H9 (cell line): ENCODE measurements at regions not wholly inside any gene's neighbourhood (a gene's known extent, or its start where the extent isn't known, plus 50 kb on each side); places are given as distances from the start of the nearest gene placed in this dataset.

ENCODE experiments used
- DNase-seq: peaks from one replicate; pipeline ENCODE4 v3.0.0-alpha.2; 2017
- H2AFZ ChIP-seq: one replicate; pipeline ENCODE4 v1.6.1; 2013; ENCODE audit warnings: mild to moderate bottlenecking, low read length, control low read depth, moderate library complexity
- H2AK5ac ChIP-seq: 2 replicates; pipeline ENCODE4 v1.6.1; 2013; ENCODE audit warnings: low read length, control low read depth, mixed read lengths; ENCODE audit not compliant: insufficient read length
- H2BK120ac ChIP-seq: one replicate; pipeline ENCODE4 v1.6.1; 2013; ENCODE audit warnings: low read depth, mild to moderate bottlenecking, low read length, control low read depth, inconsistent platforms; ENCODE audit not compliant: poor library complexity, severe bottlenecking
- H2BK12ac ChIP-seq: 2 replicates; pipeline ENCODE4 v1.6.1; 2013; ENCODE audit warnings: low read length, control low read depth, mixed read lengths, low read depth; ENCODE audit not compliant: insufficient read length
- H2BK15ac ChIP-seq: 2 replicates; pipeline ENCODE4 v1.6.1; 2013; ENCODE audit warnings: low read depth, low read length, control low read depth
- H2BK20ac ChIP-seq: one replicate; pipeline ENCODE4 v1.6.1; 2013; ENCODE audit warnings: low read depth, mild to moderate bottlenecking, low read length, control low read depth, inconsistent platforms; ENCODE audit not compliant: poor library complexity, severe bottlenecking
- H2BK5ac ChIP-seq: 2 replicates; pipeline ENCODE4 v1.6.1; 2013; ENCODE audit warnings: low read length, control low read depth, mixed read lengths; ENCODE audit not compliant: insufficient read length
- H3K14ac ChIP-seq: 2 replicates; pipeline ENCODE4 v1.6.1; 2013; ENCODE audit warnings: low read length, control low read depth; ENCODE audit not compliant: insufficient read depth
- H3K18ac ChIP-seq: 2 replicates; pipeline ENCODE4 v1.6.1; 2013; ENCODE audit warnings: low read depth, mild to moderate bottlenecking, mixed read lengths, low read length, control low read depth; ENCODE audit not compliant: insufficient read length
- H3K23ac ChIP-seq: 2 replicates; pipeline ENCODE4 v1.6.1; 2013; ENCODE audit warnings: low read length, control low read depth, mixed read lengths, low read depth; ENCODE audit not compliant: insufficient read length
- H3K23me2 ChIP-seq: 2 replicates; pipeline ENCODE4 v1.6.1; 2013; ENCODE audit warnings: low read depth, mild to moderate bottlenecking, mixed read lengths, low read length, control low read depth; ENCODE audit not compliant: insufficient read length, poor library complexity, severe bottlenecking
- H3K27ac ChIP-seq: 2 replicates; pipeline ENCODE4 v1.5.1; 2013; ENCODE audit warnings: low read length, control low read depth, mixed read lengths, low read depth; ENCODE audit not compliant: insufficient read length
- H3K27me3 ChIP-seq: 2 replicates; pipeline ENCODE4 v1.6.1; 2013; ENCODE audit warnings: low read length, control low read depth, inconsistent platforms; ENCODE audit not compliant: insufficient read depth
- H3K4ac ChIP-seq: 2 replicates; pipeline ENCODE4 v1.6.1; 2013; ENCODE audit warnings: low read depth, mild to moderate bottlenecking, control low read depth, inconsistent platforms, low read length, moderate library complexity
- H3K4me1 ChIP-seq: 2 replicates; pipeline ENCODE4 v1.6.1; 2013; ENCODE audit warnings: low read length, control low read depth, inconsistent platforms; ENCODE audit not compliant: insufficient read depth
- H3K4me2 ChIP-seq: 2 replicates; pipeline ENCODE4 v1.6.1; 2013; ENCODE audit warnings: low read length, control low read depth, mixed read lengths; ENCODE audit not compliant: insufficient read length, insufficient read depth
- H3K56ac ChIP-seq: 2 replicates; pipeline ENCODE4 v1.6.1; 2013; ENCODE audit warnings: low read depth, mild to moderate bottlenecking, mixed read lengths, low read length, control low read depth; ENCODE audit not compliant: insufficient read length
- H3K79me1 ChIP-seq: 2 replicates; pipeline ENCODE4 v1.6.1; 2013; ENCODE audit warnings: low read depth, mild to moderate bottlenecking, moderate library complexity, low read length, control low read depth, inconsistent platforms; ENCODE audit not compliant: insufficient read depth, poor library complexity, severe bottlenecking
- H3K79me2 ChIP-seq: 2 replicates; pipeline ENCODE4 v1.6.1; 2013; ENCODE audit warnings: low read length, control low read depth, inconsistent platforms; ENCODE audit not compliant: insufficient read depth
- H3K9ac ChIP-seq: 2 replicates; pipeline ENCODE4 v1.6.1; 2013; ENCODE audit warnings: low read length, control low read depth, mixed read lengths; ENCODE audit not compliant: insufficient read length; ENCODE audit errors: extremely low read depth
- H3K9me3 ChIP-seq: one replicate; pipeline ENCODE4 v1.6.1; 2013; ENCODE audit warnings: low read depth, low read length, inconsistent platforms; ENCODE audit not compliant: control insufficient read depth
- H3T11ph ChIP-seq: one replicate; pipeline ENCODE4 v1.6.1; 2013; ENCODE audit warnings: mild to moderate bottlenecking, low read length, control low read depth, inconsistent platforms
- H4K20me1 ChIP-seq: one replicate; pipeline ENCODE4 v1.6.1; 2013; ENCODE audit not compliant: control insufficient read depth, insufficient read length, insufficient read depth
- H4K5ac ChIP-seq: 2 replicates; pipeline ENCODE4 v1.6.1; 2013; ENCODE audit warnings: low read depth, mild to moderate bottlenecking, mixed read lengths, low read length, control low read depth; ENCODE audit not compliant: insufficient read length
- H4K8ac ChIP-seq: replicated peaks from 2 replicates; pipeline ENCODE4 v1.6.1; 2013; ENCODE audit warnings: low read length, control low read depth, mixed read lengths, low read depth; ENCODE audit not compliant: insufficient read length
- H4K91ac ChIP-seq: 2 replicates; pipeline ENCODE4 v1.6.1; 2013; ENCODE audit warnings: low read depth, mild to moderate bottlenecking, moderate library complexity, mixed read lengths, low read length, control low read depth; ENCODE audit not compliant: insufficient read length
- H3K27ac Mint-ChIP-seq, 3 experiments: 2 replicates in 2 of 3; 3 replicates in 1 of 3; pipeline ENCODE4 v1.8.0; 2020 to 2021; ENCODE audit warnings: mixed read lengths in 3 of 3, mild to moderate bottlenecking in 1 of 3, moderate library complexity in 1 of 3
- H3K27me3 Mint-ChIP-seq: 2 replicates; pipeline ENCODE4 v1.8.0; 2021; ENCODE audit warnings: low read depth, mild to moderate bottlenecking, moderate library complexity, mixed read lengths
- H3K36me3 Mint-ChIP-seq, 3 experiments: 2 replicates in 2 of 3; 3 replicates in 1 of 3; pipeline ENCODE4 v1.8.0; 2020 to 2021; ENCODE audit warnings: low read depth in 3 of 3, mixed read lengths in 3 of 3; ENCODE audit not compliant: insufficient read depth in 1 of 3
- H3K4me1 Mint-ChIP-seq, 2 experiments: 2 replicates each; pipeline ENCODE4 v1.8.0; 2020; ENCODE audit warnings: mixed read lengths in 2 of 2
- H3K4me3 Mint-ChIP-seq, 2 experiments: 2 replicates in 1 of 2; 3 replicates in 1 of 2; pipeline ENCODE4 v1.8.0; 2020 to 2021; ENCODE audit warnings: mild to moderate bottlenecking in 2 of 2, mixed read lengths in 2 of 2, moderate library complexity in 1 of 2
- H3K9me3 Mint-ChIP-seq, 2 experiments: 2 replicates in 1 of 2; 3 replicates in 1 of 2; pipeline ENCODE4 v1.8.0; 2020; ENCODE audit warnings: mild to moderate bottlenecking in 2 of 2, mixed read lengths in 2 of 2, moderate library complexity in 1 of 2
- WGBS: extraction: QIAGEN DNeasy Blood & Tissue Kit; methylation state at CpG from one replicate; pipeline ENCODE4 v1.1.7; 2013; ENCODE audit warnings: missing lambda C conversion rate, low lambda C conversion rate, mixed read lengths; ENCODE audit not compliant: insufficient read length; ENCODE audit errors: extremely low coverage; 5-methylcytosine and 5-hydroxymethylcytosine counted together
- TF ChIP-seq, protein P1 (sequence below): fragments of 200-600 bp; sonication (generic); conservative IDR thresholded peaks from 3 replicates; pipeline ENCODE4 v1.8.0; 2021; ENCODE audit warnings: antibody characterized with exemption, mild to moderate bottlenecking

- no peak overlapping the region for H3K56ac ChIP-seq
- H3K79me2 ChIP-seq = no peaks in the 10 kb centered on the region
- H3K4me3 Mint-ChIP-seq = no peak overlapping the region
- no peak overlapping the region for H4K8ac ChIP-seq
- H3K27ac Mint-ChIP-seq = no peak overlapping the region
- no peaks in the 10 kb centered on the region for H3K9me3 Mint-ChIP-seq
- H3T11ph ChIP-seq = no peak overlapping the region
- no peak overlapping the region for H3K18ac ChIP-seq
- no peaks in the 10 kb centered on the region for H3K27me3 ChIP-seq
- H3K36me3 Mint-ChIP-seq = peaks cover 0 to 1% (median 0%) of the 10 kb centered on the region in 3 experiments; a peak in 1 of 7 replicates
- H3K14ac ChIP-seq = no peak overlapping the region; the same call in 1 of the 2 replicates
- H2BK5ac ChIP-seq = no peak overlapping the region
- H3K9ac ChIP-seq = no peak overlapping the region
- H3K4me1 ChIP-seq = peaks cover 1% of the 10 kb centered on the region; the same call in 1 of the 2 replicates
- H3K23ac ChIP-seq = no peak overlapping the region
- H3K27ac ChIP-seq = no peak overlapping the region
- H3K9me3 ChIP-seq = no peaks in the 10 kb centered on the region
- H2BK12ac ChIP-seq = no peak overlapping the region
- no peak overlapping the region for H2BK15ac ChIP-seq
- DNase-seq = no peak
- H4K20me1 ChIP-seq = no peaks in the 10 kb centered on the region
- H3K4me2 ChIP-seq = no peak overlapping the region
- TF ChIP-seq, protein P1, sequence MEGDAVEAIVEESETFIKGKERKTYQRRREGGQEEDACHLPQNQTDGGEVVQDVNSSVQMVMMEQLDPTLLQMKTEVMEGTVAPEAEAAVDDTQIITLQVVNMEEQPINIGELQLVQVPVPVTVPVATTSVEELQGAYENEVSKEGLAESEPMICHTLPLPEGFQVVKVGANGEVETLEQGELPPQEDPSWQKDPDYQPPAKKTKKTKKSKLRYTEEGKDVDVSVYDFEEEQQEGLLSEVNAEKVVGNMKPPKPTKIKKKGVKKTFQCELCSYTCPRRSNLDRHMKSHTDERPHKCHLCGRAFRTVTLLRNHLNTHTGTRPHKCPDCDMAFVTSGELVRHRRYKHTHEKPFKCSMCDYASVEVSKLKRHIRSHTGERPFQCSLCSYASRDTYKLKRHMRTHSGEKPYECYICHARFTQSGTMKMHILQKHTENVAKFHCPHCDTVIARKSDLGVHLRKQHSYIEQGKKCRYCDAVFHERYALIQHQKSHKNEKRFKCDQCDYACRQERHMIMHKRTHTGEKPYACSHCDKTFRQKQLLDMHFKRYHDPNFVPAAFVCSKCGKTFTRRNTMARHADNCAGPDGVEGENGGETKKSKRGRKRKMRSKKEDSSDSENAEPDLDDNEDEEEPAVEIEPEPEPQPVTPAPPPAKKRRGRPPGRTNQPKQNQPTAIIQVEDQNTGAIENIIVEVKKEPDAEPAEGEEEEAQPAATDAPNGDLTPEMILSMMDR = no peak
- peaks cover 5% of the 10 kb centered on the region for H3K27me3 Mint-ChIP-seq
- H3K23me2 ChIP-seq = no peaks in the 10 kb centered on the region
- H2BK120ac ChIP-seq = no peak overlapping the region
- H2AFZ ChIP-seq = no peak overlapping the region
- no peak overlapping the region for H2BK20ac ChIP-seq
- peaks cover 37 to 60% of the 10 kb centered on the region in 2 experiments for H3K4me1 Mint-ChIP-seq
- no peak overlapping the region for H2AK5ac ChIP-seq
- H3K4ac ChIP-seq = no peak overlapping the region
- no CpG with 5 or more reads among the region's 5 CpGs for WGBS
- H4K5ac ChIP-seq = no peak overlapping the region
- H4K91ac ChIP-seq = no peak overlapping the region
- H3K79me1 ChIP-seq = no peaks in the 10 kb centered on the region
Observed at GRCh38 chr5:141784529-141784928, 93.7 kb downstream of the PCDH1 start.
